Jurkat, Clone E6-1 (cell line): ENCODE measurements at regions not wholly inside any gene's neighbourhood (a gene's known extent, or its start where the extent isn't known, plus 50 kb on each side); places are given as distances from the start of the nearest gene placed in this dataset.

ENCODE experiments used
- DNase-seq: peaks from one replicate; pipeline ENCODE4 v3.0.0-alpha.2; 2011; ENCODE audit warnings: low read depth, low spot score
- H3K4me3 ChIP-seq: 2 replicates; pipeline ENCODE4 v1.5.1; 2011; ENCODE audit warnings: mild to moderate bottlenecking, low read length, control low read depth, moderate library complexity

DNA sequence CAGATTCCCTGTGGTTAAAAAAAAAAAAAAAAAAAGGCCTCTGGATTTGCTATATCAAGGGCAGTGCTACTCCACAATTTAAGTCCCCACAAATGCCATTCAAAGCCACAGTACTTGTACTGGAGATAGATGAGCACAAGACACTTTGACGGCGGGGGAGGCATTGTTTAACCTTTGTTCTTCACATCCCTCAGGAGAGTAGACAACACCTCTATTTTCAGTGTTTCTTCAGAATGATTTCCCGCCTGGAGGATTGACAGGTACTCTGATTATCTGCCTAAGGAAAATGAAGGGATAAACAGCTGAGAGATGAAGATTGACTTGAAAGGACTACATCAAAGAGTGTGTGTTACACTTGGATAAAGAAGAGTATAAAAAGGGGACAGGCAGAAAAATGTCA is 58.7 kb downstream of the OTOL1 start:
- no peak for DNase-seq
- H3K4me3 ChIP-seq, result no peak overlapping the region

DNA sequence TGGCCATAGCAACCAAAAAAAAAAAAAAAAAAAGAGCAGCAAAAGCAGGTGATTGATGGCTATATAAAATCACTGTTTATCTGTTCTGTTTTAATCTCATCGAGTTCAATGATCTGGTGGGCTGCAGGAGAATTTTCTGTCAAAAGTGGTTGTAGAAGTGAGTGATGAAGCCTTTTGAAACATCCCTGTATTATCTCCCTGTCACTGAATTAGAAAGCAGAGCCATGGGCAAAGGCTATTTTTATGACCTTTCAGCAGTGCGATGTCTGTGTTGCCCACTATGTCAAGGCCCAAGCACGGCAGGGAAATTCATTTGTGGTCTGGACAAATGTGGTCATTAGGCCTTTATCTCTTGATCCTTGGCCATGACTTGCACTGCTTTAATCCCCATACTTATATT is 59.9 kb downstream of the OTOL1 start:
- no peak for DNase-seq
- H3K4me3 ChIP-seq, result no peak overlapping the region

DNA sequence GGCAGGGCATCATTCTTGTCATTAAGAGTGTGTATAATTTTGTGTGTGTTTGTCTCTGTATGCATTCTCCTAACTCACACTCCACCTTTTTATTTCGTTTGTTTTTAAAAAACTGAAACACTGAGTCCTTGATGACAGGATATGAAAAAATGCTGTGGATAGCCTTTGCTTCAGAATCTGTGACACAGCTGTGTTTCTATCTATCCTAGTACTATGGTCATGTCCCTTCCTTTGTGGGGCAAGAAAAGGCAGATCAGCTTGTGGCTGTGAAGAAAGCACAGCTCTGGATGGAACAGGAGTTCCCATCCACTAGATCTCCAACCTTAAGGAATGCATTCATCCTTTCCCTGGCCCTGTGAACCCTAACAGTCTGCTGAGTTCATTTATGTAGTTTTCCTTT is 60.3 kb downstream of the OTOL1 start:
- H3K4me3 ChIP-seq, result no peak overlapping the region
- DNase-seq, result no peak

DNA sequence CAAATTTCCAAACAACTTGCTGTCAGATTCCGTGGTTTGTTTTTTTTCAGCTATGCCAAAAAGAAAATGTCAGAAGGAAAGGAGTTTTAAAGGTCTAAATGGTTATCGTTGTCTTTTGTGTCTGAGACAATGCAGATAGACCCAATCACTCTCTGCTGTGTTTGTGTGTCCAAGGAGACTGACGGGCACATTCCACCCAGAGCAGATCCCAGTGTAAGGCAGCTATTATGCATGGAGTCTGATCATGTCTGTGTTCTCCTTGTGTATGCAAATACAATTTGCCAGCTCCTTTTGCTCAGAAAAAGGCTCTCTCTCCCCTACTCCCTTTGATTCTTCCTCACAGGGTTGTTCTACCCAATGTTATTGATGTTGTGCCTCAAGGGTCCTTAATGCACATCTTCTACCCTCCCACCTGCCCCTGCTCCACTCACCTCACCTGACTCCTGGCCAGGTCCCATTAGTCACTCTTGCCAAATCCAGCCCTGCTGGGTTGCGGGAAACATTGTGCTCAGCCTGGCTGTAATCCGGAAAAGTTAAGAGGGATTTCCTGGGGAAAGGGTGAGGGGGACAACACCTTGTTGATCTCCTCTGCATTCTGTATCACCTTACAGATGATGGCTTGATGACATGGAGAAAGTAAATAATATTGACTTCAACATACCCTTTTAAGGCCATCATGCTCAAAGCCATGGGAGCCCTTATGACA is 61.0 kb downstream of the OTOL1 start:
- H3K4me3 ChIP-seq, result no peak overlapping the region
- no peak for DNase-seq

DNA sequence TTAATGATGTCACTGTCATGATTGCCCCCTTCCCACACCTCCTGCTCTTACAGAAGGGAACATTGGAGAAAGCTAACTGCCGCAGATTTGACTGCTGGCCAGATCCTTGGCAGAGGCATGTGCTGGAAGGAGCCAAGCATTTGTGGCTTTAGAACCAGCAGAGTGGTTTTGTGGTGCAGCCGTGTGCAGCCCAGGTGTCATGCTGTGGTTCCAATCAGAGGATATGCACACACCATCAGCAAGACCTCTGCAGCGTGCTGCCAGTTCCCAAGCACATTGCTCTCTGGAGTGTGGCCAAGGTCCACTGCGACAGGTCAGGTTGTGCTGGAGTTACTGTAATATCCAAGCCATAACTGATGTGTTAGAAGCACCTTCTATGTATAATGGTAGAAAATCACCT is 61.6 kb downstream of the OTOL1 start:
- H3K4me3 ChIP-seq, result no peak overlapping the region
- peak; percentile 42 for DNase-seq

DNA sequence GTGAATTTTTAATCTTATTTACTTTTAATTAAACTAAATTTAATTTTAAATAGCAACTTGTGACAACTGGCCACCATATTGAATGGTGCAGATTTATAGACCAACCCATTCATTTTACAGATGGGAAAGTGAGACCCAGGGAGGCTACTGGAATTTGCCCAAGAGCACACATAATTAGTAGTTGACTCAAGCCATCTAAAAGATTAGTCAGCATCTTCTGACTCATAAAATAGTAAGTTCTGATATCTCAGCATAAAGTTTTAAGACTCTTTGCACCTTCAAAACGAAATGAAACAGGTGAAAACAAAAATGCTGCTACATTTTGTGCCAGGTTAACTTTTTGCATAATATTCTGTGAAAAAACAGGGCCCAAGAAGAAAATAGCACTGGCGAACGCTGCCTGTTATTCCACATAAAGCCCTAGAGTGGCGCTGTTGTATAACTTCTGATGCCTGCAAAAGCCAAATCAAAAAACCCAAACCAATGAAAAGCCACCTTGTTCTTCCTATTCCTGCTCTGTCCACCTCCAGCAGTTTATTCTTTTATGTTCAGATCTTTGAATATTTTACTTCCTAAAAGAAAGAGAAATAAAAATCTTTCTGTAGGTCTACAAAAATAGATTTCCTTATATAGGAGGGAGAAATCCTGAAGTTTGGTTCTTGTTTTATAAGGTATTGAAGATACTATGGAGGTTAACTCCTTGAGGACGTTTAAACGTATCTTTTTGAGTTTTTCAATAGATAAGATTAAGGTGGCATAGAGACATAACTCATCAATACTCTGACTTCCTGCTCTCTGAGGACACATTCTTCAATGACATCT is 62.8 kb downstream of the OTOL1 start:
- no peak overlapping the region for H3K4me3 ChIP-seq
- DNase-seq, result peak; percentile 31

DNA sequence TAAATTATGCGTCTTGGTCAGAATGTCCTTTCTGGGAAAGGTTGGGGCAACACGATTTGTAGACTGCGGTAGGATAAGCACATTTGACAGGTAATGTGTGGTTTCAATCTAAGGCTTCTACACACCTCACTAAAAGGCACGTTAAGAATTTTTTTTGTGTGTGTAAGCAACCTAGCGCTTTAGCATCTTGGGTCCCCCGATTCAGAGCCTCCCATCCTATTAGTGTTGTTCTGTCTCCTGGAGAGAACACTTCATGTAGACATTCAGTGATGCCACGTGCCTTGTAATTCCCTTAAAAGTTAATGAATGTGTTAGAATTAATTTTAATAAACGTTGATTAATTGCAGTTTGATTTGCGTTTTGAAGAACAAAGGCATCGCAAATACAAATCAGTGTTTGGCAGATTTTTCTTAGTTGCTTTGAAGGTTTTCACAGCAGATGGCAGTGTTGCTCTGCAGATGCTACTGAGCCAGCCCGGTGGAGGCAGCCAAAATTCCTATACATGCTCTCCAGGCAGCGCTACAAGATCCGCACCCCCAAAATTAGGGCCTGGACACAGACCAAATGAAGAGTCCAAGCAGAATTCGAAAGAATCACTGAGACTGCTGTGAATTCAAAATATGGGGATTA is 63.5 kb downstream of the OTOL1 start:
- DNase-seq, result peak; percentile 21
- no peak overlapping the region for H3K4me3 ChIP-seq

DNA sequence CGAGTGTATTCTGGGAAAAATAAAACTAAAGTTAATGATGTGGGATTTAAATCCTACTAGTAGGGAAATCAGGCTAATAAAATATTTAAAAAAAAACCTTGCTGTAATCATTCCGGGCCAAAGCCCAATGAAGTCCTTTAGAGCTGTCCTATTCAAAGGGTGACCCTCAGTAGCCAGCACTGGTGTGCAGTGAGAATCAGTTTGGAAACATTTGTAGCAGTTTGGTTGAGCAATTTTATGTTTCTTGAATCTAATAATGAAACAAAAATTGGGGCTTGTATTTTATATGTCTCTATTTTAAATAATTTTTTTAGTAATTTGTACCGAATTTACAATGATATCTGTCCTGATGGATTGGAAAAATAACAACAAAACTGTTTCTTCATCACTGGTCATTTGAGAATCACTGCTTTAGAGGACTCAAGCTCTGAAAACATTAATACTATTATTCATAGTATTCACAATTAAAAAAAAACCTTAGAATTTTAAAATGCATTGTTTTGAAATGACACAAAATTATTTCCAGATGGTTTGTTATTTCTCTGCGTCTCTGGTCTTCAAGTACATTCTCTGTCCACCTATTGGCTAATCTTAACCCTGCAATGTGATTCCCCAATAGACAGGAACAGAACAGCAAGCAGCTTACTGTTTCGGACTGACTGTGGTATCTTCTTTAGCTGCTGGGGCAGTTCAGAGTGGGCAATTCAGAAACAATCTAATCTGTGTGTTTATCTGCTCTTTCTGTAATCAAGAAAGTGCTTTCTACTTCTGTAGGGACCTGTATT is 71.2 kb downstream of the OTOL1 start:
- no peak for DNase-seq
- no peak overlapping the region for H3K4me3 ChIP-seq

DNA sequence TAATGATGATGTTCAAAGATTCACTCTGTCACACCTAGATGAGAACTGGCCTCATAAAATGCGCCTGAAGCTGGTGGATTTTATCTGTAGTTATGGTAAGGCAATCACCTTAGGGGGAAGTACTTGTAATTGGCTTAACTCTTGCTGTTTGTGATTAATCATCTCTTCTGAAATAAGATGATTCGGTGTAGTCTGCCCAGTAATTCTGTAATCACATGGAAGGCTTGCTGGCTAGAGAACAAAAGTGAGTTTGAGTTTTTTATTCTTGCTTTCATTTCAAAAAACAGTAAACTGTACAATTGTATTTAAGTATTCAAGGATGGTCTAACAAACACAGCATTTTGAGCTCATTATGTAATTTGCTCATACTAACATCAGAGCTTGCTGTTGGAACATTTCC is 72.1 kb downstream of the OTOL1 start:
- no peak for DNase-seq
- H3K4me3 ChIP-seq, result no peak overlapping the region

DNA sequence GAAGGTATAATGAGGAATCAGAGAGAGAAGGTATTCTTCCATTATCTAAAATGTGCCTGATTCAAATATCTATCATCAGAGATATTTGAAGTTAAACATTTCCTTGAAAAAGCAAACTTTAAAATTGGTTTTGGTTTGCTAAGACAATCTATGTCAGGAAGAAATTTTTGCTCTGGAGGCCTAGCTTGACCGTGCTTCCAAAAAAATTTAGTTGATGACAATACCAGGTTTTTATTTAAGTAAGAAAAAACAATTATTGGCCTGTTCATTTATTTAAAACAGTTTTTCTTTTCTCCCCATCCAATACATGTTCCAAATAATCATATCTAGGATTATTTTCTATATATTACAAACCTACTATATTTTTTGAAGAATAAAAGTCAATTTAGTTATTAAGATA is 75.3 kb downstream of the OTOL1 start:
- no peak overlapping the region for H3K4me3 ChIP-seq
- no peak for DNase-seq

DNA sequence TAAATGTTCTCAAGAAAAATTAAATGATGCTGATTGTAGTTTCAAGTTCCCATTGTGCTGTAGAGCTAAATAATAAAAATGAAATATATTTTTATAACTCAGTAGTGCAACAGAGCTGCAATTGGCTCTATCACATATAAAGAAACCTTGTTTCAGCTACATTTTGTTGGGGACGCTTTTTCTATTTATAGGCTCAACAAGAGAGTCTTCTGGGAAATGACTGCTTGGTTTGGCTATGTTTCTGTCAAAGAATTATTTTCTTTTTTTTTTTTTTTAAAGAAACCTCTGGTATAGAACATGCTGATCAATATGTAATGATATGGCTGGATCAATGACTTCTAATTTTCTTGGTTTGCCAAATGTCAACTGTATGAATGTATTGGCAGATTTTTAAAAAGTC is 76.5 kb downstream of the OTOL1 start:
- DNase-seq, result no peak
- no peak overlapping the region for H3K4me3 ChIP-seq

DNA sequence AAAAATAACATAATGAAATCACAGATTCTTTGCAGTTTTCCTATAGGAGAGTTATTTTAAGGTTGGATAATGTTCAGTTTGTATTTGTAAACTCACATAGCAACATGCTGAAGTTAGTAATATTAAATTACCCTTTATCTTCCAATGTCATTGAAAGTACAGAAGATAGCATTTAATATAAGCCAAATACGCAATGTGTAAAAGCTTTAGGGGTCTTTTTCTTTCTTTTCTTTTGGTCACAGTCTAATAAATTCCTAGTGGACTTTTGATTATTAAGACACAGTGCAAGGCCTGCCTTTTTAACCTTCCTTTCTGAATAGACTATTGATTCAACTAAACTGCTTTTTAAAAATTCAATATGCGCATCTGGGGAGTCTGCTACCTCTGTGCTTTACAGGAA is 79.3 kb downstream of the OTOL1 start:
- no peak for DNase-seq
- H3K4me3 ChIP-seq, result no peak overlapping the region

DNA sequence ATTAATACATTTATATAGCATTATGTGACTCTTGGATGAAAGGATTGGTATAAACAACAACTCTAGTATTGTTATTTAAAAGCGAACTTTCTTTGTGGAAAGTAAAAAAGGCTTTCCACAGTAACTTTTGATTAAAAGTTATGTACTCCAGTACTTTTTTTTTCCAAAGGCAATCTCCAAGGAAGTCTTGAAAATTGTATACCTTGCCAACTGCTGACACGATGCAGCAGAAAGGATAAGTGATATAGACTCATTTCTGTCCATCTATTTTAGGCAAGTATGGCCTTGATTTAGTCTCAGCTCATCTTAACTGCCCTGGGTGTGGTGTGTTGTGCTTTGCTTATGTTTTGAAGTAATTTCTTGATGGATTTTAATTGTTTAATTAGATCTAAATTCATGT is 79.7 kb downstream of the OTOL1 start:
- DNase-seq, result no peak
- no peak overlapping the region for H3K4me3 ChIP-seq

DNA sequence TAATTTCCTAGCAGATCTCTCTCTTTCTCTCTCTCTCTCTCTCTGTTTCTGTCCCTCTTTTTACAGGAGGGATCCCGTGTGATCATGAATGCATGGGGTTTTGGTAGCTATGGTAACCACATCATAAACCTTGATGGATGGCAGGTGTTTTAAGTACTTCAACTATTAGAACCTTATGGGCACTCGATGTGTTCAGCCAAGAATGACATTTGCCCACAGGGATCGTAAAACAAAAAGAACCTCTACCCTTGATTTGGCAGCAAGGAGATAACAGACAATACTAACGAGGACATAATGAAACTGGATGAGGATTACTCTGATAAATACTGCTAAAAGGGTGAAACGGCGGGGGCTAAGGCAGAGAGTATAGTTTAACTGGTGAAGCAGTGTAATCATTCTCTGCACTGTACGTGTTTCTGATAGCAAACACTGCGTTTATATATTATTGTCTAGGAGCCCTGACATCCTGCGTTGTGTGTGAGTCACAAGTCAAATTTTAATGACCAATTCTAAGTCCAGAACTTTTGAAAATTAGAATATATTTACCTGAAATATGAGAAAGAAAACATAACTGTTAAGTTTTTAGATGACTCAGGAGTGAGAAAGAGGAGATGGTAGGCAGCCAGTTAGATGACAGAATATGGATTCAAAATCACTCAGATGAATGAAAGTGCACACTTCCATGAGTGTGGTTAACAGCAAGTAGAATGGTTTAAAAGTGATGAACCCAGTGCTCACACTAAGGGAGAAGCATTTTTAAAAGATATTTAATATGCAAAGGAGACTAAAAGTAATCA is 80.3 kb downstream of the OTOL1 start:
- no peak for DNase-seq
- H3K4me3 ChIP-seq, result no peak overlapping the region

DNA sequence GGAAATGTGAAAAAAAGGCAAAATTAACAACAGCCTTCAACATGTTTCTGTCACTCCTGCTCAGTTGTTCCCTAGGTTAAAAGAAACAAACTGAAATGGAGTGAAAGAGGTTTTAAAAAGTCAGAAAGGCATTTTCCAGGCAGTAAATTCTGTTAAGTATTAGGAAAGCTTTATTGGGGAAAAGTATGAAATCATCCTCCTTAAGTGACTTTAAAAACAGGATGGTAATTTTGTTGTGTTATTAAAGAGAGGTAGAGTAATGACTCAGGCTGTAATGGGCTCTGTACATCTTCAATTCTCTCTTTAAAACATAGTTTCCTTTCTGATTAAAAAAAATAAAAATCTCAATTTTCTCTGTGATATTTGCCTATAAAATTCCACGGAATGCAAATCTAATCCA is 81.1 kb downstream of the OTOL1 start:
- no peak overlapping the region for H3K4me3 ChIP-seq
- no peak for DNase-seq

DNA sequence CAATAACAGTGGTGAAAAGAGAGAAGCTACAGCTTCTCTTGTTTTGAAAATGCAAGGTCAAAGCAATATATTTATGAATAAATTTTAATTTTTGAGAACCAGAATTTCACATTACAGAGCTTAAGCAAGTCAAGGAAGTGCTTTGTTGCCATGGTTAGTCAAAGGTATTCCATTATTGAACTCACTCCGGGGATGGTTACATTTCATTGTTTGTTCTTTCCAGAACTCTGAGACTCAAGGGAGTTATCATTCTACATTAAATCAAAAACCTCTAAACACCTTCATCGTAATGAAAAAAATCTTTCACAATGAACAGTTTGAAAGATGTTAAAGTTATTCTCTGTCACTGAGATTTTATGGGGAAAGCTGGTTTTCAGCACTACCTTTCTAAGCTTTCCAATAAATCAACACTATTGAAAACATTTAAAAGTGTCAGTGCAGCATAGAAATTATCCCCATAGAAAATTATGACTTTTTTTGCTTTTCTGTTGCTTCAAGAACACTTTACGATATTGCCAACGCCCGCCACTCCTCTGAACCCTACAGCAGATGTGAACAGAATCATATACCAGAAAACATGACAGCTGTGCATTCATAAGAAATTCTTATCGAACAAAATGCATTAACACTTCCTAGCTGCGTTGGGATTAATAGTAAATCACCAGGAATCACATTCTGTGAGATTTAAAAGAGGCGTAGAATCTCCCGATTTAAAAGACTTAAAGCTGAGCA is 83.0 kb downstream of the OTOL1 start:
- no peak overlapping the region for H3K4me3 ChIP-seq
- DNase-seq, result no peak

DNA sequence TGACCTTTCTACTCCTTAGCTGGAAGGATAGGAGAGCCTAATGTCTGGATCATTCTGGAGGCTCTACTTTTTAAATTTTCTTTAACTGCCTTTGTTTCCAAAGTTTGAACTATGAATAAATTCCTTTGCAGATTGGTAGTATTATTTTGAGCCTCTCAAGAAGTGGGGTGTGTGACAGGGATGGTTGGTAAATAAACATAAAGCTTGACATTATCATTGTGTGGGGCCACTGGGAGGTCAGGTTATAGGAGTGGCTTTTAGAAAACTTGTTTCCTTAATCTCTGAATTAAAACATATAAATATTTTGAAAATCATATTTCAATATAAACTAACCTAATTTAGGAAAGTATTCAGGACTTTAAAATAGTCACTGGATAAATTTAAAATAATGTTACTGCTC is 89.3 kb downstream of the OTOL1 start:
- no peak overlapping the region for H3K4me3 ChIP-seq
- DNase-seq, result no peak

DNA sequence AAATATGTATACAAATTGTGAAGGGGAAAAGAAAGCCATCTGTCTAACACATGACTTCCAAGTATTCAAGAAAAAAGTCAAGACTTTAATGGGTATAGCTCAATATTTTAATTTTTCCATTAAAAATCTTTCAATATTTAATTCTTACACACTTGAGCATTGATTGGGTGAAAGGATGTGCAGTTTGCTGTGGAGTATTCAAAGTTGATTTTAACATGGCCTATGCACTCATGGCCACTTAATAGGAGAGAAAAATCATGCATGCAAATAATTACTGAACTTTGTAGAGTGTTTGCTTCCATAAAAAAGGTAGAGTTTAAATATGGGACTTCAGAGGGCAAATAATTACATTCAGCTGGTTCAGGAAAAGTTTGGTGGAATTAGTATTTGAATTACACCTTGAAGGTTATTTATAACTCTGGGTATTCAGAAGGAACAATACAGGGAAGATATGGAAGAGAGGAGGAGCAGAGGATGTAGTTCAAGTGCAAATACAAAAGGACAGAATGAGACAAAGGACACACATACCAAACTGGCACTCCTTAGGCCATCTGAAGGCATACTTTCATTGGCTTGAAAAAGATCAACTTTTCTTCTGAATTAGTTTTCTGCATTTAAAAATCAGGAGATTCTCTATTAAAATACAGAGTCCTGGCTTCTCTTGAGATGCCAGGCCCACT is 90.1 kb downstream of the OTOL1 start:
- no peak overlapping the region for H3K4me3 ChIP-seq

More for the DNA sequence above, 90.1 kb downstream of the OTOL1 start:
- no peak for DNase-seq
